Sigmoid colon (tissue), 3 donors: ENCODE measurements at regions not wholly inside any gene's neighbourhood (a gene's known extent, or its start where the extent isn't known, plus 50 kb on each side); places are given as distances from the start of the nearest gene placed in this dataset.

Experiments used
- CTCF ChIP-seq, 4 experiments: fragments of 450-650 bp in 3 of 4; fragments of 200-600 bp in 1 of 4; IDR thresholded peaks; one replicate each; pipeline ENCODE4 v1.5.1; 2016 to 2019; ENCODE audit warnings: antibody characterized with exemption in 4 of 4, mild to moderate bottlenecking in 3 of 4, moderate library complexity in 2 of 4
- POLR2A ChIP-seq, 2 donors: fragments of 450-650 bp; IDR thresholded peaks; one replicate each; pipeline ENCODE4 v1.6.1; 2016; ENCODE audit warnings: antibody characterized with exemption in 2 of 2, mild to moderate bottlenecking in 2 of 2, moderate library complexity in 2 of 2

GRCh38 chr3:40885430-40885829 is 313.9 kb upstream of the CTNNB1 start:
- TF ChIP-seq CTCF (IDR thresholded peaks at IDR 0.05) (no peak), POLR2A (IDR thresholded peaks at IDR 0.05) (no peak)
